H1 (cell line): ENCODE measurements at regions not wholly inside any gene's neighbourhood (a gene's known extent, or its start where the extent isn't known, plus 50 kb on each side); places are given as distances from the start of the nearest gene placed in this dataset.

Experiments
- ASH2L ChIP-seq: fragments of 200-600, 300-600 bp; sonication (generic); IDR thresholded peaks from one replicate; pipeline ENCODE4 v1.7.1; 2017; ENCODE audit warnings: low read length
- BCL11A ChIP-seq, 2 experiments: IDR thresholded peaks; one replicate each; pipeline ENCODE4 v1.6.1; 2011; ENCODE audit warnings: low read depth in 2 of 2, low read length in 2 of 2, mild to moderate bottlenecking in 2 of 2
- CTCF ChIP-seq, 3 experiments: IDR thresholded peaks; 1 replicate in 2 of 3; 2 replicates in 1 of 3; pipeline versions ENCODE4 v1.5.1 to v1.6.1; 2011; ENCODE audit warnings: low read length in 3 of 3, mild to moderate bottlenecking in 3 of 3, inconsistent platforms in 2 of 3, low read depth in 1 of 3, moderate library complexity in 1 of 3; ENCODE audit not compliant: insufficient read depth in 1 of 3; ENCODE audit errors: control extremely low read depth in 1 of 3
- FOSL1 ChIP-seq: IDR thresholded peaks from 2 replicates; pipeline ENCODE4 v1.6.1; 2011; ENCODE audit warnings: mild to moderate bottlenecking, low read depth, low read length, moderate library complexity; ENCODE audit not compliant: insufficient read depth
- NANOG ChIP-seq: IDR thresholded peaks from 2 replicates; pipeline ENCODE4 v1.6.1; 2011; ENCODE audit warnings: low read length, low read depth, mild to moderate bottlenecking, inconsistent platforms; ENCODE audit not compliant: insufficient read depth, poor library complexity, severe bottlenecking
- RAD21 ChIP-seq, 2 experiments: IDR thresholded peaks in 1 of 2; conservative IDR thresholded peaks in 1 of 2; 2 replicates each; pipeline ENCODE4 v1.6.1; 2011; ENCODE audit warnings: low read depth in 2 of 2, low read length in 2 of 2, improper control_type of control experiment in 1 of 2, inconsistent platforms in 1 of 2, mild to moderate bottlenecking in 1 of 2, moderate library complexity in 1 of 2

GRCh38 chr3:182629521-182629920, 163.8 kb upstream of the ATP11B start (continued):
- TF ChIP-seq FOSL1 = no peak
- no peak for TF ChIP-seq CTCF (IDR thresholded peaks at IDR 0.05; ENCODE audit: control extremely low read depth in 1 of 3, insufficient read depth in 1 of 3, low read depth in 1 of 3, low read length in 3 of 3)
- no peak for TF ChIP-seq RAD21 (IDR thresholded peaks at IDR 0.05 in 1 of 2, conservative IDR thresholded peaks at IDR 0.05 in 1 of 2; ENCODE audit: low read depth in 2 of 2, low read length in 2 of 2)
- TF ChIP-seq NANOG = no peak
- no peak for TF ChIP-seq ASH2L
- TF ChIP-seq BCL11A (IDR thresholded peaks at IDR 0.05; ENCODE audit: low read depth in 2 of 2, low read length in 2 of 2) = no peak
